SK-N-SH (cell line): ENCODE measurements at regions not wholly inside any gene's neighbourhood (a gene's known extent, or its start where the extent isn't known, plus 50 kb on each side); places are given as distances from the start of the nearest gene placed in this dataset.

Experiments
- CTCF ChIA-PET: fragments of 300-600, 350-600 bp; formaldehyde crosslinking; extraction: SDS; loops from one replicate; lab custom pipeline; 2021; lab: Yijun Ruan, JAX
- POLR2A ChIA-PET: fragments of 350-600 bp; sonication (Branson Sonifier 250); formaldehyde crosslinking; extraction: SDS; loops from one replicate; lab custom pipeline; 2020; ENCODE audit warnings: antibody characterized with exemption, inconsistent platforms; lab: Yijun Ruan, JAX
- DNase-seq: peaks from one replicate; pipeline ENCODE4 v3.0.0; 2012
- H2AFZ ChIP-seq: fragments of 200-600 bp; sonication (generic); 2 replicates; pipeline ENCODE4 v1.8.1; 2016; ENCODE audit warnings: antibody characterized with exemption, mild to moderate bottlenecking, low read depth
- H3F3A ChIP-seq: fragments of 200-600 bp; sonication (generic); replicated peaks from 2 replicates; pipeline ENCODE3; 2016; ENCODE audit warnings: antibody characterized with exemption, mild to moderate bottlenecking; ENCODE audit not compliant: insufficient read depth
- H3K27ac ChIP-seq, 2 experiments: fragments of 200-500 bp in 1 of 2; fragments of 200-600 bp in 1 of 2; sonication (Bioruptor generic) in 1 of 2; sonication (generic), shearing (Covaris generic) in 1 of 2; 2 replicates each; pipeline versions ENCODE4 v1.5.1 to v1.6.1; 2014 to 2016; ENCODE audit warnings: low read depth in 2 of 2, inconsistent platforms in 1 of 2, low read length in 1 of 2, mild to moderate bottlenecking in 1 of 2, mixed read lengths in 1 of 2
- H3K27me3 ChIP-seq: fragments of 200-600 bp; sonication (generic), shearing (Covaris generic); 2 replicates; pipeline ENCODE4 v1.6.1; 2016; ENCODE audit warnings: mixed run types; ENCODE audit not compliant: insufficient read depth
- H3K36me3 ChIP-seq, 2 experiments: fragments of 200-500 bp in 1 of 2; fragments of 200-600 bp in 1 of 2; sonication (Bioruptor generic) in 1 of 2; sonication (generic) in 1 of 2; replicated peaks in 1 of 2; 2 replicates each; pipeline versions ENCODE3 to v1.5.1; 2014 to 2016; ENCODE audit warnings: low read length in 1 of 2, mild to moderate bottlenecking in 1 of 2; ENCODE audit not compliant: insufficient read depth in 2 of 2, control insufficient read depth in 1 of 2
- H3K4me1 ChIP-seq, 2 experiments: fragments of 200-500 bp in 1 of 2; fragments of 200-600 bp in 1 of 2; sonication (Bioruptor generic) in 1 of 2; sonication (generic), shearing (Covaris generic) in 1 of 2; 2 replicates each; pipeline versions ENCODE4 v1.5.1 to v1.6.1; 2014 to 2016; ENCODE audit warnings: low read depth in 1 of 2, low read length in 1 of 2, mixed run types in 1 of 2; ENCODE audit not compliant: insufficient read depth in 2 of 2, control insufficient read depth in 1 of 2
- H3K4me2 ChIP-seq: fragments of 200-600 bp; sonication (generic), shearing (Covaris generic); 2 replicates; pipeline ENCODE4 v1.6.1; 2017; ENCODE audit warnings: mixed run types
- H3K4me3 ChIP-seq, 2 experiments: fragments of 200-500 bp in 1 of 2; fragments of 200-600 bp in 1 of 2; sonication (Bioruptor generic) in 1 of 2; sonication (generic), shearing (Covaris generic) in 1 of 2; 2 replicates each; pipeline versions ENCODE4 v1.5.1 to v1.8.1; 2014 to 2016; ENCODE audit warnings: low read depth in 2 of 2, inconsistent platforms in 1 of 2, low read length in 1 of 2, mild to moderate bottlenecking in 1 of 2, mixed read lengths in 1 of 2, moderate library complexity in 1 of 2
- H3K79me2 ChIP-seq: fragments of 200-600 bp; sonication (generic); 2 replicates; pipeline ENCODE4 v1.8.1; 2017; ENCODE audit warnings: mild to moderate bottlenecking; ENCODE audit not compliant: insufficient read depth
- H3K9ac ChIP-seq: fragments of 200-600 bp; sonication (generic); 2 replicates; pipeline ENCODE4 v1.6.1; 2017; ENCODE audit warnings: mixed run types
- H3K9me2 ChIP-seq: fragments of 200-600 bp; sonication (generic); 2 replicates; pipeline ENCODE4 v1.6.1; 2017; ENCODE audit warnings: mixed run types
- H3K9me3 ChIP-seq: fragments of 200-600 bp; sonication (generic); 2 replicates; pipeline ENCODE4 v1.6.1; 2017; ENCODE audit warnings: mixed run types, mild to moderate bottlenecking, moderate library complexity
- H4K20me1 ChIP-seq: fragments of 200-600 bp; sonication (generic); 2 replicates; pipeline ENCODE4 v1.6.1; 2017; ENCODE audit warnings: mild to moderate bottlenecking, mixed run types; ENCODE audit not compliant: insufficient read depth
- CHD2 ChIP-seq: fragments of 150-350 bp; IDR thresholded peaks from 2 replicates; pipeline ENCODE4 v1.6.1; 2018; ENCODE audit warnings: low read length; ENCODE audit not compliant: partially characterized antibody
- CTCF ChIP-seq: fragments of 200-600 bp; sonication (generic); IDR thresholded peaks from 2 replicates; pipeline ENCODE4 v1.6.1; 2017; ENCODE audit warnings: antibody characterized with exemption, mild to moderate bottlenecking, moderate library complexity
- ELF1 ChIP-seq: IDR thresholded peaks from 2 replicates; pipeline ENCODE4 v1.4.0; 2012
- EP300 ChIP-seq, 2 experiments: IDR thresholded peaks; 2 replicates each; pipeline versions ENCODE4 v1.4.0 to v1.6.1; 2012; ENCODE audit warnings: borderline replicate concordance in 1 of 2, low read depth in 1 of 2, low read length in 1 of 2
- EZH2phosphoT487 ChIP-seq: fragments of 200-600 bp; sonication (generic); IDR thresholded peaks from 2 replicates; pipeline ENCODE4 v1.6.1; 2017; ENCODE audit warnings: low read depth, mixed run types, mild to moderate bottlenecking, antibody characterized with exemption, moderate library complexity, borderline replicate concordance
- GATA2 ChIP-seq: sonication (generic); formaldehyde crosslinking; IDR thresholded peaks from 2 replicates; pipeline ENCODE4 v1.5.0; 2020; ENCODE audit warnings: mild to moderate bottlenecking, missing genetic modification reagents
- MEF2A ChIP-seq: IDR thresholded peaks from 2 replicates; pipeline ENCODE4 v1.4.0; 2012; ENCODE audit warnings: low read depth, borderline replicate concordance
- MXI1 ChIP-seq: IDR thresholded peaks from 2 replicates; pipeline ENCODE4 v1.6.1; 2012; ENCODE audit warnings: mild to moderate bottlenecking, low read depth, low read length, improper control_type of control experiment
- NFIC ChIP-seq: IDR thresholded peaks from 2 replicates; pipeline ENCODE4 v1.4.0; 2012; ENCODE audit warnings: borderline replicate concordance
- NRF1 ChIP-seq: IDR thresholded peaks from 2 replicates; pipeline ENCODE4 v1.6.1; 2012; ENCODE audit warnings: low read depth, mild to moderate bottlenecking, low read length
- PBX3 ChIP-seq: IDR thresholded peaks from 2 replicates; pipeline ENCODE4; 2012
- RFX5 ChIP-seq: IDR thresholded peaks from 2 replicates; pipeline ENCODE4 v1.6.1; 2012; ENCODE audit warnings: mild to moderate bottlenecking, improper control_type of control experiment, low read length
- RXRA ChIP-seq: IDR thresholded peaks from 2 replicates; pipeline ENCODE4 v1.4.0; 2012; ENCODE audit warnings: low read depth, mild to moderate bottlenecking, borderline replicate concordance
- SMC3 ChIP-seq: IDR thresholded peaks from 2 replicates; pipeline ENCODE4 v1.6.1; 2012; ENCODE audit warnings: low read depth, low read length, improper control_type of control experiment
- TCF12 ChIP-seq: IDR thresholded peaks from 2 replicates; pipeline ENCODE4 v1.4.0; 2012
- USF1 ChIP-seq: IDR thresholded peaks from 2 replicates; pipeline ENCODE4 v1.4.0; 2012; ENCODE audit warnings: low read depth, borderline replicate concordance
- USF2 ChIP-seq: fragments of 150-350 bp; IDR thresholded peaks from 2 replicates; pipeline ENCODE4 v1.6.1; 2017; ENCODE audit warnings: antibody characterized with exemption, low read length, low read depth, borderline replicate concordance
- ZBTB33 ChIP-seq: IDR thresholded peaks from 2 replicates; pipeline ENCODE4 v1.4.0; 2012; ENCODE audit warnings: low read depth, borderline replicate concordance
- WGBS: methylation state at CpG from one replicate; pipeline ENCODE4 v1.1.6; 2017; ENCODE audit warnings: low lambda C conversion rate; 5-methylcytosine and 5-hydroxymethylcytosine counted together

- 17% methylated on average over 5 of the region's 5 CpGs for WGBS
- POLR2A ChIA-PET: no interaction called here
- Histone ChIP-seq H2AFZ (no peak overlapping the region), H3K79me2 (no peaks in the 10 kb centered on the region), H3K4me2 (no peak overlapping the region), H3K9me2 (no peaks in the 10 kb centered on the region), H3K36me3 (no peaks in the 10 kb centered on the region), H3F3A (no peaks in the 10 kb centered on the region), H3K4me3 (no peak overlapping the region)
- no peak for DNase-seq
- CTCF ChIA-PET: interaction anchor here (0.6 kb wide), 1 partner anchor 366 kb away, joined by 3 read pairs; no protein-coding TSS in a partner anchor
- no peak for TF ChIP-seq EP300 (IDR thresholded peaks at IDR 0.05; ENCODE audit: borderline replicate concordance in 1 of 2, low read depth in 1 of 2, low read length in 1 of 2)
- TF ChIP-seq CTCF: no peak
- TF ChIP-seq SMC3: no peak
- TF ChIP-seq USF1: no peak
- no peak for TF ChIP-seq ZBTB33
- no peak for TF ChIP-seq NFIC
- TF ChIP-seq CHD2: no peak
- TF ChIP-seq TCF12: no peak
- no peak for TF ChIP-seq RFX5
- TF ChIP-seq RXRA: no peak
- TF ChIP-seq EZH2phosphoT487: no peak
- no peak for TF ChIP-seq MEF2A
- no peak for TF ChIP-seq PBX3
- TF ChIP-seq MXI1: no peak
- no peak for TF ChIP-seq NRF1
- TF ChIP-seq USF2: no peak
- no peak for TF ChIP-seq ELF1
- no peak for TF ChIP-seq GATA2 (CRISPR knock-in tag)
- TF ChIP-seq, all 33 proteins: peak for 0
- no peaks in the 10 kb centered on the region for H3K4me1 ChIP-seq
- no peaks in the 10 kb centered on the region for H3K9me3 ChIP-seq
- no peaks in the 10 kb centered on the region for H4K20me1 ChIP-seq
- no peak overlapping the region for H3K9ac ChIP-seq
- no peaks in the 10 kb centered on the region for H3K27me3 ChIP-seq
- H3K27ac ChIP-seq: no peak overlapping the region
These were observed 474.0 kb upstream of the TECRL start for GRCh38 chr4:64883087-64883807.
